GM12878 (cell line): ENCODE measurements at regions not wholly inside any gene's neighbourhood (a gene's known extent, or its start where the extent isn't known, plus 50 kb on each side); places are given as distances from the start of the nearest gene placed in this dataset.

Experiments
- CTCF ChIP-seq, 3 experiments: IDR thresholded peaks in 2 of 3; conservative IDR thresholded peaks in 1 of 3; 2 replicates each; pipeline ENCODE4 v1.5.1; 2011; ENCODE audit warnings: low read depth in 3 of 3, low read length in 3 of 3, mild to moderate bottlenecking in 3 of 3, control low read depth in 2 of 3, moderate library complexity in 2 of 3, inconsistent platforms in 1 of 3, mixed read lengths in 1 of 3; ENCODE audit not compliant: control insufficient read depth in 2 of 3, insufficient read depth in 1 of 3; ENCODE audit errors: extremely low read depth in 1 of 3
- TCF3 ChIP-seq: IDR thresholded peaks from 2 replicates; pipeline ENCODE4 v1.6.1; 2012; ENCODE audit warnings: low read depth, mild to moderate bottlenecking, low read length, borderline replicate concordance; ENCODE audit not compliant: insufficient read depth
- ZNF384 ChIP-seq: IDR thresholded peaks from 2 replicates; pipeline ENCODE4 v1.6.1; 2012; ENCODE audit warnings: low read depth, mild to moderate bottlenecking, low read length, improper control_type of control experiment, borderline replicate concordance

DNA sequence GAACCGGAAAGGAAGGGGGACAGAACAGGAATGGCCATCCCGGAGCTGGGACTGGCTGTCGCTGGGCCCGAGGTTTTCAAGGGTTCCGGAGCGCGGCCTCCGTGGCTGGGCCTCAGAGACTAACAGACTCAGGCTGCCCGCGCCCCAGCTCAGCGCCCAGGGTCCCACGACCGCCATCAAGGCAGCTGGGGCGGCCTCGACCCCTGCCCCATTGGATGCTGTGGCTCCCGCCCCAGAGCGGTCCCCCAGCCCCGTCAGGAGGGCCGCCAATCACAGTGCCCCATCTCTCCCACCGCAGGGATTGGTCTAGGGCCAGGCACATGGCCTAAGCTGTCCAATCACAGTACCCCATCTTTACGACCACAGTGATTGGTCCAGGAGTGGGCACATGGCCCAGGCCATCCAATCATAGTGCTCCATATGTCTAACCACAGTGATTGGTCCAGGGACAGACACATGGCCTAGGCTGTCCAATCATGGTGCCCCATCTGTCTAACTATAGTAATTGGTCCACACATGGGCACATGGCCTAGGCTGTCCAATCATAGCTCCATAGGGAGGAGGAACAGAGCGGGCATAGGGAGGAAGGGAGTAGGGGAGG lies 105.3 kb upstream of the NKX1-1 start:
- TF ChIP-seq TCF3 (no peak), CTCF (IDR thresholded peaks at IDR 0.05 in 2 of 3, conservative IDR thresholded peaks at IDR 0.05 in 1 of 3; ENCODE audit: control insufficient read depth in 2 of 3, extremely low read depth in 1 of 3, insufficient read depth in 1 of 3, low read depth in 3 of 3, low read length in 3 of 3) (no peak), ZNF384 (no peak)
